ENCODE measurements at regions not wholly inside any gene's neighbourhood (a gene's known extent, or its start where the extent isn't known, plus 50 kb on each side); places are given as distances from the start of the nearest gene placed in this dataset.

DNA sequence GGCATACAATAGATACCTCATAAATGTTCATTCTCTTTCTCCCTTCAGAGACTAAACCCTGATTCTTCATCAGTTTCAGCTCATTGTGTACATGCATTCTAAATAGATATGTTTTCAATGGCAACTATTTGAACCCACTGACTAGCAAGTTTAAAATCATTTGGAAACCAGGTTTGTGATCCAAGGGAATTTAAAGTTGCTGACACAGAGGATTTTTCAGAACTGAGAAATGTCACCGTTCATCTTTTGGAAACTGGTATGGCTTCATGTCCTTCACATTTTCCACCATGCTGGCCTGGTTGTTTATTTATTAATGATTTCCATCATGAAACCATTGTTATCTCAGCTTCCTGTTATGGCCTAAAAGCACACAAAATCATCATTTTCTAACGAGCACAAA is 81.8 kb upstream of the BARHL2 start:
- TF ChIP-seq, protein P1, sequence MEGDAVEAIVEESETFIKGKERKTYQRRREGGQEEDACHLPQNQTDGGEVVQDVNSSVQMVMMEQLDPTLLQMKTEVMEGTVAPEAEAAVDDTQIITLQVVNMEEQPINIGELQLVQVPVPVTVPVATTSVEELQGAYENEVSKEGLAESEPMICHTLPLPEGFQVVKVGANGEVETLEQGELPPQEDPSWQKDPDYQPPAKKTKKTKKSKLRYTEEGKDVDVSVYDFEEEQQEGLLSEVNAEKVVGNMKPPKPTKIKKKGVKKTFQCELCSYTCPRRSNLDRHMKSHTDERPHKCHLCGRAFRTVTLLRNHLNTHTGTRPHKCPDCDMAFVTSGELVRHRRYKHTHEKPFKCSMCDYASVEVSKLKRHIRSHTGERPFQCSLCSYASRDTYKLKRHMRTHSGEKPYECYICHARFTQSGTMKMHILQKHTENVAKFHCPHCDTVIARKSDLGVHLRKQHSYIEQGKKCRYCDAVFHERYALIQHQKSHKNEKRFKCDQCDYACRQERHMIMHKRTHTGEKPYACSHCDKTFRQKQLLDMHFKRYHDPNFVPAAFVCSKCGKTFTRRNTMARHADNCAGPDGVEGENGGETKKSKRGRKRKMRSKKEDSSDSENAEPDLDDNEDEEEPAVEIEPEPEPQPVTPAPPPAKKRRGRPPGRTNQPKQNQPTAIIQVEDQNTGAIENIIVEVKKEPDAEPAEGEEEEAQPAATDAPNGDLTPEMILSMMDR (IDR thresholded peaks at IDR 0.05; ENCODE audit: low read length), result no peak
- TF ChIP-seq EZH2phosphoT487 (IDR thresholded peaks at IDR 0.05; ENCODE audit: low read length) (no peak), EZH2 (optimal IDR thresholded peaks at IDR 0.05; ENCODE audit: low read depth, low read length) (no peak)
